NCI-H2196 treated with DMSO at 0.1 percent for 48 hours (cell line): ENCODE measurements at regions not wholly inside any gene's neighbourhood (a gene's known extent, or its start where the extent isn't known, plus 50 kb on each side); places are given as distances from the start of the nearest gene placed in this dataset.
"Not testable (repeated sequence)": the region's sequence is repeated elsewhere in the genome, so short reads cannot be mapped to it uniquely, and the experiment has no call there.

ENCODE experiments used
- DNase-seq: peaks from one replicate; lab custom pipeline; 2025; ENCODE audit not compliant: unreplicated experiment; lab: John Stamatoyannopoulos, UW

GRCh38 chr9:29432656-29433055 lies 1859.4 kb upstream of the C9orf72 start:
- DNase-seq: not testable (repeated sequence)

DNA sequence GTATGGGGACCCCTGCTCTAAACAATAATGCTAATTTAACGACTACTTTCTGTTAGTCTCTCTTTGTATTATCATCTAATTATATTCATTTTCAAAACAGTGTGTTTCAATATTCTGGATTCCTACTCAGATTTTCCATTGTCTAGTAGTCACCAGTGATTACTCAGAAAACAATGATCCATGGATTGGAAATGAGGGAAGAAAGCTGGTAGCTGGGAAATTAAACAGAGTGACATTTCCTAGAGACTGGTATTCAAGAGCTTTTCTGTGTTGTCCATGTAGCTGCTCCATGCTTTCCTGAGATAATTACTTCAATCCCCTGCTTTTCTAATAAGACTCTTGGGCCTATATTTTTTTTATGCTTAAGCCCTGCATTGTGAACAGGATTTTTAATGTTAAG lies 1862.1 kb upstream of the C9orf72 start:
- no peak for DNase-seq

DNA sequence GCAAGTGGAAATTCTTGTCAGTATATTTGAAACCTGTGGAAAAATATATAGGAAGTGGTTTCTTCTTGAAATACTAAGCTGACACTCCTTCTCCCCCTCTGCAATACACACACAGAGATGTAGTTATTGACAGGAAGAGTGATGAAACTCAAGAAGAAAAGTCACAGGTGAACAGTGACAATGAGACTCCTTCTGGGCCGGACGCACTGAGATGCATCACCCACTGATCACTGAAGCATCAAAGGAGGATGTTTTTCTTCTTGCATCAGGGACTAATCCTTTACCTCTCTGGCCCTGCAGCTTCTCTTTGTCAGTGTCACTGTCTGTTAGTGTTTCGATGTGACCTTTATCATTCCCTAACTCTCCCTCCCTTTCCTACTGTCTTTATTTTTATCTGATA lies 1864.2 kb upstream of the C9orf72 start:
- DNase-seq: no peak

GRCh38 chr9:29439961-29440360 lies 1866.7 kb upstream of the C9orf72 start:
- no peak for DNase-seq

DNA sequence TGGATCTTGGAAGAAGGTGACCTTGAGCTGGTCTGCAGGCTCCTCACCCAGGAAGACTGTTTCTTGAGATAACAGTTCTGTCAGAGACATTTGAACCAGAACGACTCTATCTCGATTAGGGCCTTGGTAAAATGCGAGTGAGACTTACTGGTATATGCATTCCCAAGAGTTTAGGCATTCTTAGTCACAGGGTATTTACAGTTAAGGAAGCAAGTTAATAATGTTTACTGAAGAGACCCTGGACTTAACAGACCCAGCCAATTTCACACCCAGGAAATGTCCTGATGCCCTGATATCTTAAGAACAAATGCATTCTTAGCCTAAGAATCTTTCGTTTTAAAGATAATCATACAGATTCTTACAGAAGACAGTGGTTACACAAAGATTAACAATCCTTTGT lies 1867.2 kb upstream of the C9orf72 start:
- no peak for DNase-seq

GRCh38 chr9:29445751-29446150 lies 1872.5 kb upstream of the C9orf72 start:
- DNase-seq: no peak

- DNase-seq: no peak
These were observed 1876.0 kb upstream of the C9orf72 start for GRCh38 chr9:29449306-29449705.

- DNase-seq: not testable (repeated sequence)
These were observed 1877.1 kb upstream of the C9orf72 start for GRCh38 chr9:29450343-29450875.

DNA sequence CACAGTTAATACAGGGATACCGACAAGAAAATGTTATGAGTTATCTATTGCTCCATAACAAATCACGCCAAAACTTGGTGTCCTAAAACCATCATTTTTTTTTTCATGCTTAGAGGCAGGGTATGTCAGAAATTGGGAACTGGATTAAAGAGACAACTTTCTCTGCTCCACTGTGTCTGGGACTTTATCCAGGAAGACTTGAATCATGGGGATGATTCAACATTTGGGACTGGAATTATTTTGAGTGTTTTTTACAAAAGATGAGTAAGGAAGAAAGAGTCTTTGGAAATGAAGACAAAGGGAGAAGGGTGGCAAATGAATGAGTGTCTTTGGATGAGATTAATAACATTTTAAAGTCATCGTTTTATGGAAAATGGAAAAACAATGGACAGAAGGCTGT lies 1883.7 kb upstream of the C9orf72 start:
- no peak for DNase-seq

DNA sequence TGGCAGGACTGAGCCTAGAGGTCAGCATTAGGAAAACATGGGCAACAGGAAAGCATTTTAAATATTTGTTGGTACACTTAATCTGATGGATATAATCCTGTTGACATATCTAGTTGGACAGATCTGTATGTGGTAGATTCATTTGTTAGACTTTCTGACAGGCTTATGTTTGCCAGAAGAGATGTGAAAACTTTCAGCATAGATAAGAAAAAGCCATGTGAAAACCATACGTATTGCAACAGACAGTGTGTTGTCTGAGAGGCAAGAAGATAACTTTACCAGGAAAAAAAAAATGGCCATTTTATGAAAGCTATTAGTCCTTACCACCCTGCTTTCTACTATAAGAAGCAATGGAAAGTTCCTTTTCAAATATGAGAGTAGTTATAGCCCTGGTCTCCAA lies 1902.2 kb upstream of the C9orf72 start:
- DNase-seq: no peak

GRCh38 chr9:29511680-29512079 lies 1938.4 kb upstream of the C9orf72 start:
- no peak for DNase-seq

DNA sequence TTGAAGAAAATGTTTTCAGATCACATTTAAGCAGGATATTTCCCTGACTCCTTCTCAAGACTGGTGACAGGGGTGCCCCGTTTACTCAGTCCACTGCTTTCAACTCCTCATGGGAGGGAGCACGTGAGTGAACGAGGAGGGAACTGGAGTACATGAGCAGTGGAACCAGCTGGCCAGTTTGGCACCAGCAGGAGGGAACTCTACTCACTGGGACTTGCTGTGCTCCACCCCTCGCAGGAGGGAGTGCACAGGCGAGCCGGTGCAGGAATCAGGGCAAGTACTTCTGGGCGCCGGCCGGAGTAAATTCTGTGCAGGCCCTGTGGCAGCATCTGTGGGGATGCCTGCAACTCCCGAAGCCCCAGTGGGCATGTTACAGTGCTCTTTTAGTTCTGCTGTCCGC lies 1941.1 kb upstream of the C9orf72 start:
- DNase-seq: no peak

GRCh38 chr9:29514862-29515261 lies 1941.6 kb upstream of the C9orf72 start:
- DNase-seq: no peak

GRCh38 chr9:29548436-29548835 lies 1975.2 kb upstream of the C9orf72 start:
- DNase-seq: no peak

- DNase-seq: no peak
These were observed 1982.2 kb upstream of the C9orf72 start for GRCh38 chr9:29555502-29555901.

DNA sequence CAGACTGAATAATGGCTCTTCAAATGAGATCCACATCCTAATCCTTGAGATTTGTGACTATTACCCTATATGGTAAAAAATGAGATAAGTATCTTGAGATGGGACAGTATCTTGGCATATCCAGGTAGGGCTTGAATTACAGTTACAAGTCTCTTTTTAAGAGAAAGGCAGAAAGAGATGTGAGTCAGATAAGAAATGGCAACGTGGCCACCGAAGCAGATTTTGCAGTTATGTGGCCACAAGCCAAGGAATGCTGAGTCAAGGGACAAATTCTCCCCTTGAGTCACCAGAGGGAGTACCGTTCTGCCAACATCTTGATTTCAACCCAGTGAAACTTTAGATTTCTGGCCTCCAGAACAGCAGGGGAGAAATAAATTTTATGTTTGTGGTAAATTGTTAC lies 1983.0 kb upstream of the C9orf72 start:
- DNase-seq: peak; percentile 1

DNA sequence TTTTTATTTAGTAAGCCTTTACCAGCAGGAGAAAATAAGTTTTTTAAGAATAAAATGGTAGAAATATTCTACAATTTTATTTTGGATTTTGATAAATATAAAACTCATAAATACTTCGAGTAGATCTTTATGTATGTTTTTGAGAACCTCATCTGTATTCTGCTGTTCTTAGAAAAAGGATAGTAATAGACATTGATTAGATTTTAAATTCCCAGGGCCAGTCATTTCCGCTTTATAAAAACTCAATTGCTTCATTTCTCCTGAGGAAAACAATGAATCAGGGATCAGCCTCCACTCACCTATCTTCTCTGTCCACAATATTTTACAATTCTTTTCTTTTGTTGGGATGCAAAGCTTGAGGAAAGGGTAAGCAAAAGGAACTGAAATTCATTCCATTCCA lies 1983.5 kb upstream of the C9orf72 start:
- DNase-seq: no peak

DNA sequence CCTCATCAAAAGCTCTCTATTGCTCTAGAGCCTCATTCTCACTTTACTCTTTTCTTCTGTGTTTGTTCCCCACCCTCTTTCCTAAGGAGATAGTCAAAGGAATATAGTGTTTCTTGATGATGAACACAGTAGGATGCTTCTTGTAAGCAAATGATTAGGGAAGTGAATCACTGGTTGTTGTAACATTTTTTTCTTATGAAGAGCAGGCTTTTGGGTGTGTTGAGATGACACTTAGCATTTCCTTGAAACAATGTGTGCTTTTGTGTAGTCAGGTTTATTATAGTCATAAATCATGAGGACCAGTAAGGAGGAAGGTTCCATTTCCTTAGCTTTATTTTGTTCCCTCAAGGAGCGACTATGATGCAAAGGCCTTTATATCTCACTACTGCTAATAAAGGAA lies 1991.3 kb upstream of the C9orf72 start:
- no peak for DNase-seq

DNA sequence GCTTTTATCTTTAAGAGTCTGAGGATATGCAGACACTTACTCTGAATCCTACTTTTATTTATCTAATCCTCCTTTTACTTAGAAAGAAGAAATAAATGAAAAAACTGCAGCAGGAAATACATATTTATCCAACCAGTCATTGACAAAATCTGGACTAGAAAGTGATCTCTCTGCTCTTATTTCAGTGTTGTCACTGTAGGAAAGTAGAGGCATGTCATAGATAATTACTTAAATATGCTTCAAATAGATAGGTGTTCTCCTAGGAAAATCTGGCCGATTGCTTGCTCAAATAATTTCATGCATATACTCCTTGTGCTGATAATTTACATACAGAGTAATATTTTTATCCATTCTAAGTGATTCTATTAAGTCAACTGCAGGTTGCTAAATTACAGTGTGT lies 2001.9 kb upstream of the C9orf72 start:
- no peak for DNase-seq

DNA sequence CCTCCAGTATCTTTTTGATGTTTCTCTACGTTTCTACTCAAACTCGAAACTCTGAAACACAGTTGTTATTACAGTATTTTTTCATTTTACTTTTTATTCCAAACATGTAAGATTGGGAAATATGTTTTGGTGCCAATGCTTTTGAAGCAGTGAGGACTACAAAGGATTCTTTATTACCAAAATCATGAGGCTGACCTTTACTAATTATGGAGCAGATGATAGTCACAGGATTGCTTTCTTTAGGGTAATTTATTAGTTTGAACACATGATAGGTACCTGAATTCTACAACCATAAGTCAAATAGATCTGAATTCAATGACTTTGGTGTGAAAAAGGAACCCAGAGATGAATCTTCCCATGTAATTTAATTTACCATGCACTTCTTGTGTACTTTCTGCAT lies 2015.1 kb upstream of the C9orf72 start:
- no peak for DNase-seq

DNA sequence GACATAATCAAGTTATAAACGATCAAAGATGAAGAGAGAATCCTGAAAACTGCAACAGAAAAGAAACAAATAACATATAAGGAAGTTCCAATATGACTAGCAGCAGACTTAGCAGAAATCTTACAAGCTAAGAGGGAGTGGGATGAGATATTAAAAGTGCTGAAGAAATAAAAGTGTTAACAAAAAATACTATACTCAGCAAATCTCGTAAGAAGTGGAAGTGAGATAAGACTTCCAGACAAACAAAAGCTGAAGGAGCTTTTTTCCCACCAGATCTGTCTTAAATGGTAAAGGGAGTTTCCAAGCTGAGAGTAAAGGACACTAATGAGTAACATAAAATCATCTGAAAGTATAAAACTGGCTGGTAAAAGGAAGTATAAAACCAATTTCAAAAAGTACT lies 2036.0 kb upstream of the C9orf72 start:
- DNase-seq: no peak

- DNase-seq: no peak
These were observed 2040.5 kb upstream of the C9orf72 start for GRCh38 chr9:29613773-29614172.

DNA sequence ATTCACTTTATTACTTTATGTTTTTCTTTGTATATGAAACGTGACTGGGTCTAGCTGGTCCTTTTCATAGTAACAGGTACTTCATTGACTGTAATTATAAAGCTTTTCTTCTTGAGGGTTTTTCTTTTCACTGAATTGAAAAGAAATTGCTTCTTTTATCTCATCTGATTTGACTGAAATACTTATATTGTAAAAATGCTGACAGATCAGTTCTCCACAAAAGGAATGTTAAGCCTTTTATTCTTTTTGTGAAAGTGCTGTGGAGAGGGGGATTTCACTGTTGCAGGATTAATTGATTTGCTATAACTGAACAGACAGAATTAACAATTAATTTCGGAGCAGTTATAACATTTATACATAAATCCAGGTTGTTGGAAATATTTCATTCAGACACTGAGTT lies 2043.6 kb upstream of the C9orf72 start:
- no peak for DNase-seq

GRCh38 chr9:29625292-29625731 lies 2052.0 kb upstream of the C9orf72 start:
- no peak for DNase-seq
